K562 (cell line): ENCODE measurements at regions not wholly inside any gene's neighbourhood (a gene's known extent, or its start where the extent isn't known, plus 50 kb on each side); places are given as distances from the start of the nearest gene placed in this dataset.

Source experiments
- ATAC-seq: fragments of 200-7000 bp; cut with Tn5 transposase; 3 replicates; pipeline ENCODE4 v1.9.1; 2020; ENCODE audit warnings: moderate library complexity
- BruUV-seq: library from RNA; stranded (reverse); fragments of 400-500 nt; replicated peaks from 2 replicates; lab custom pipeline; 2021; lab: Mats Ljungman, UMichigan
- CTCF ChIA-PET: fragments of 300-600 bp; formaldehyde crosslinking; extraction: SDS; loops from one replicate; lab custom pipeline; 2021; ENCODE audit warnings: low intra/inter-chr PET ratio; lab: Yijun Ruan, JAX
- POLR2A ChIA-PET: fragments of 300-600, 350-650 bp; sonication (Branson Sonifier 250); formaldehyde crosslinking; extraction: SDS; loops from one replicate; lab custom pipeline; 2021; ENCODE audit warnings: antibody characterized with exemption, inconsistent platforms; lab: Yijun Ruan, JAX
- DNase-seq, 4 experiments: peaks; one replicate each; pipeline versions ENCODE4 v3.0.0 to v3.0.0-alpha.2; 2011 to 2018; ENCODE audit warnings: low spot score in 3 of 4, mixed read lengths in 3 of 4; ENCODE audit errors: extremely low read depth in 1 of 4
- FAIRE-seq: peaks from 2 replicates; lab custom pipeline; 2011; peaks lifted over from hg19 to GRCh38; lab: Jason Lieb, UNC
- H2AFZ ChIP-seq: 2 replicates; pipeline ENCODE4 v1.6.0; 2011; ENCODE audit warnings: low read depth, low read length, control low read depth, inconsistent platforms
- H3K27ac ChIP-seq: fragments of 200-600 bp; 3 replicates; pipeline ENCODE4 v1.8.0; 2011; ENCODE audit warnings: low read depth, mild to moderate bottlenecking, control low read depth, inconsistent platforms, low read length, moderate library complexity, mixed read lengths; ENCODE audit errors: extremely low read depth
- H3K27me3 ChIP-seq, 2 experiments: fragments of 300-600 bp in 1 of 2; 2 replicates in 1 of 2; 3 replicates in 1 of 2; pipeline versions ENCODE4 v1.6.0 to v1.8.0; 2011; ENCODE audit warnings: inconsistent platforms in 2 of 2, low read length in 2 of 2, mild to moderate bottlenecking in 1 of 2, mixed read lengths in 1 of 2, moderate library complexity in 1 of 2; ENCODE audit not compliant: control insufficient read depth in 2 of 2, insufficient read depth in 2 of 2
- H3K36me3 ChIP-seq: fragments of 300-600 bp; 3 replicates; pipeline ENCODE4 v1.8.0; 2011; ENCODE audit warnings: mild to moderate bottlenecking, low read length, inconsistent platforms; ENCODE audit not compliant: control insufficient read depth, insufficient read depth
- H3K4me1 ChIP-seq, 2 experiments: fragments of 200-600 bp in 1 of 2; replicated peaks in 1 of 2; 2 replicates in 1 of 2; 3 replicates in 1 of 2; pipeline versions ENCODE4 v1.5.1 to v1.8.0; 2011; ENCODE audit warnings: inconsistent platforms in 2 of 2, low read length in 2 of 2, mild to moderate bottlenecking in 1 of 2, mixed read lengths in 1 of 2, moderate library complexity in 1 of 2; ENCODE audit not compliant: control insufficient read depth in 2 of 2, insufficient read depth in 2 of 2
- H3K4me2 ChIP-seq: 2 replicates; pipeline ENCODE4 v1.6.1; 2011; ENCODE audit warnings: low read length, control low read depth, inconsistent platforms, mixed read lengths; ENCODE audit not compliant: insufficient read depth
- H3K4me3 ChIP-seq: fragments of 200-600 bp; sonication (generic), shearing (Covaris generic); 2 replicates; pipeline ENCODE4 v1.5.1; 2016; ENCODE audit warnings: control low read depth, inconsistent platforms
- H3K79me2 ChIP-seq: fragments of 200-600 bp; 3 replicates; pipeline ENCODE4 v1.8.0; 2011; ENCODE audit warnings: low read length, inconsistent platforms; ENCODE audit not compliant: control insufficient read depth, insufficient read depth
- H3K9ac ChIP-seq, 2 experiments: 2 replicates each; pipeline versions ENCODE4 v1.6.0 to v1.6.1; 2011; ENCODE audit warnings: low read depth in 2 of 2, low read length in 2 of 2, control low read depth in 1 of 2, inconsistent platforms in 1 of 2, mild to moderate bottlenecking in 1 of 2, mixed read lengths in 1 of 2; ENCODE audit not compliant: insufficient read depth in 1 of 2
- H3K9me1 ChIP-seq: one replicate; pipeline ENCODE4 v1.6.0; 2011; ENCODE audit warnings: inconsistent platforms, mild to moderate bottlenecking, low read length, moderate library complexity; ENCODE audit not compliant: control insufficient read depth, insufficient read depth
- H3K9me3 ChIP-seq: replicated peaks from 2 replicates; pipeline ENCODE4 v1.5.1; 2011; ENCODE audit warnings: low read depth, low read length, inconsistent platforms; ENCODE audit not compliant: control insufficient read depth, insufficient read depth
- H4K20me1 ChIP-seq: replicated peaks from 2 replicates; pipeline ENCODE4 v1.6.1; 2011; ENCODE audit warnings: low read length, inconsistent platforms, mixed read lengths; ENCODE audit not compliant: control insufficient read depth, insufficient read depth
- AFF1 ChIP-seq, 2 experiments: fragments of 450-650 bp; IDR thresholded peaks; 2 replicates each; pipeline ENCODE4 v1.6.1; 2018; ENCODE audit warnings: mild to moderate bottlenecking in 2 of 2, low read depth in 1 of 2; ENCODE audit not compliant: partially characterized antibody in 2 of 2
- ARID3A ChIP-seq: IDR thresholded peaks from 2 replicates; pipeline ENCODE4 v1.6.1; 2012; ENCODE audit warnings: low read depth, low read length, improper control_type of control experiment, borderline replicate concordance
- ETS2 ChIP-seq: IDR thresholded peaks from 2 replicates; pipeline ENCODE4 v1.6.1; 2016; ENCODE audit warnings: borderline replicate concordance, missing genetic modification characterization, mild to moderate bottlenecking, moderate library complexity, missing compliant biosample characterization; ENCODE audit not compliant: poor library complexity, severe bottlenecking
- GABPB2 ChIP-seq: fragments of 250-450 bp; sonication (Bioruptor Pico); conservative IDR thresholded peaks from 2 replicates; pipeline ENCODE4 v1.5.1; 2021; ENCODE audit warnings: mild to moderate bottlenecking
- HDGF ChIP-seq: fragments of 450-650 bp; IDR thresholded peaks from 2 replicates; pipeline ENCODE4 v1.6.1; 2016
- KAT7 ChIP-seq: sonication (generic); formaldehyde crosslinking; IDR thresholded peaks from 2 replicates; pipeline ENCODE4 v1.8.0; 2022; ENCODE audit warnings: missing genetic modification reagents, mild to moderate bottlenecking, borderline replicate concordance
- KLF13 ChIP-seq: fragments of 450-650 bp; IDR thresholded peaks from 2 replicates; pipeline ENCODE4 v1.6.1; 2016; ENCODE audit warnings: missing genetic modification characterization, low read depth, mild to moderate bottlenecking, missing compliant biosample characterization, moderate library complexity, borderline replicate concordance
- RCOR1 ChIP-seq, 2 experiments: IDR thresholded peaks; 2 replicates each; pipeline ENCODE4 v1.6.1; 2012; ENCODE audit warnings: low read depth in 2 of 2, low read length in 2 of 2, borderline replicate concordance in 1 of 2, improper control_type of control experiment in 1 of 2
- SMAD4 ChIP-seq: fragments of 250-450 bp; sonication (Bioruptor Pico); conservative IDR thresholded peaks from 2 replicates; pipeline ENCODE4 v1.8.0; 2021; ENCODE audit warnings: inconsistent platforms, mild to moderate bottlenecking, moderate library complexity
- SMARCB1 ChIP-seq: IDR thresholded peaks from 2 replicates; pipeline ENCODE4 v1.6.1; 2011; ENCODE audit warnings: improper control_type of control experiment, low read depth; ENCODE audit not compliant: insufficient read length
- WGBS: fragments of 100-300 bp; shearing (Covaris generic); methylation state at CpG from one replicate; pipeline ENCODE4 v1.1.6; 2016; ENCODE audit warnings: low coverage, mixed read lengths; ENCODE audit not compliant: insufficient coverage; ENCODE audit errors: missing lambda C conversion rate; 5-methylcytosine and 5-hydroxymethylcytosine counted together
- in situ Hi-C: fragments of 300-500 bp; cut with MboI; formaldehyde crosslinking; loops from 4 replicates; pipeline ENCODE4 v1.15.0; 2018; ENCODE audit warnings: inconsistent platforms, mixed read lengths
- intact Hi-C: fragments of 100-400 bp; cut with micrococcal nuclease; formaldehyde crosslinking; loops from 2 replicates; pipeline ENCODE4 v1.14.2; 2022

DNA sequence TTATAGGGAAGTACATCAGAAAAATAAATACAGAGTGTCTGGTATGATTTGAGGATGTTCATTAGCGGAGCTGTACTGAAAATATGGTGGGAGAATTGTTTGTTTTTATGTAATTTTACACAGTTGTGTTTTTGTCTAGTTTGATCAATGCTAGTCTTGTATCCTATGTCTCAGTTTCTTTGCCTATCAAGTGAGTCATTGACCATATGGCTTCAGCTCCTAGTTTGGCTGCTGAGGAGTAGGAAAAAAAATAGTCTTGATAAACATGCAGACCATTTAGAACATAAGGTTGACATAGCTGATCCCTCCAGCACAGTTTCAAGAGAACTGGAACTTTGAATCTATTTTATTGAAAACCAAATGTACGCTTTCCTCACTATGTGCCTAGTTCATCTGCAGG, 1292.1 kb upstream of the FLRT2 start:
- WGBS = 0% methylated on average over 2 of the region's 2 CpGs
- BruUV-seq = no TSS peak
- ChIA-PET POLR2A (no interaction called here), CTCF (no interaction called here)
- Histone ChIP-seq H3K79me2 (no peaks in the 10 kb centered on the region), H3K36me3 (no peaks in the 10 kb centered on the region), H3K4me1 (no peaks in the 10 kb centered on the region), H4K20me1 (no peaks in the 10 kb centered on the region), H3K27ac (no peak overlapping the region), H3K4me3 (no peak overlapping the region), H3K9me1 (no peaks in the 10 kb centered on the region), H2AFZ (no peak overlapping the region), H3K27me3 (no peaks in the 10 kb centered on the region), H3K9ac (no peak overlapping the region), H3K4me2 (no peak overlapping the region), H3K9me3 (no peaks in the 10 kb centered on the region)
- in situ Hi-C loops (no loop called here), intact Hi-C loops (no loop called here)
- ATAC-seq = no peak
- no peak for TF ChIP-seq HDGF
- TF ChIP-seq SMARCB1 = no peak
- TF ChIP-seq AFF1 (IDR thresholded peaks at IDR 0.05; ENCODE audit: low read depth in 1 of 2, partially characterized antibody in 2 of 2) = no peak
- no peak for TF ChIP-seq RCOR1 (IDR thresholded peaks at IDR 0.05; ENCODE audit: borderline replicate concordance in 1 of 2, low read depth in 2 of 2, low read length in 2 of 2)
- no peak for TF ChIP-seq KAT7
- TF ChIP-seq ETS2 (tag) = no peak
- TF ChIP-seq SMAD4 (CRISPR knock-in tag) = no peak
- TF ChIP-seq ARID3A = no peak
- TF ChIP-seq KLF13 = no peak
- no peak for TF ChIP-seq GABPB2
- no peak for DNase-seq
- FAIRE-seq = no peak
